ENCODE measurements at regions not wholly inside any gene's neighbourhood (a gene's known extent, or its start where the extent isn't known, plus 50 kb on each side); places are given as distances from the start of the nearest gene placed in this dataset.
"Not testable (repeated sequence)": the region's sequence is repeated elsewhere in the genome, so short reads cannot be mapped to it uniquely, and the experiment has no call there.

GRCh38 chr11:134498326-134499139 lies 86.5 kb upstream of the B3GAT1 start:
- ChIA-PET CTCF (no interaction called here), POLR2A (no interaction called here)
- DNase-seq (ENCODE audit: extremely low spot score): no peak
- no peak for TF ChIP-seq FOXM1 (IDR thresholded peaks at IDR 0.05; ENCODE audit: borderline replicate concordance)
- TF ChIP-seq BHLHE40 (IDR thresholded peaks at IDR 0.05; ENCODE audit: borderline replicate concordance): no peak
- TF ChIP-seq FOXA1 (IDR thresholded peaks at IDR 0.05): no peak
- TF ChIP-seq SP1 (IDR thresholded peaks at IDR 0.05): no peak
- no peak for TF ChIP-seq CTBP1 (IDR thresholded peaks at IDR 0.05; ENCODE audit: borderline replicate concordance)
- TF ChIP-seq TARDBP (IDR thresholded peaks at IDR 0.05): no peak
- TF ChIP-seq PKNOX1 (IDR thresholded peaks at IDR 0.05): no peak
- TF ChIP-seq NFRKB (IDR thresholded peaks at IDR 0.05): no peak
- TF ChIP-seq ZNF384 (IDR thresholded peaks at IDR 0.05): no peak
- no peak for TF ChIP-seq HDGF (IDR thresholded peaks at IDR 0.05; ENCODE audit: borderline replicate concordance)
- TF ChIP-seq L3MBTL2 (conservative IDR thresholded peaks at IDR 0.05): no peak
- TF ChIP-seq FOXK2 (IDR thresholded peaks at IDR 0.05): no peak
- TF ChIP-seq LEF1 (IDR thresholded peaks at IDR 0.05; ENCODE audit: borderline replicate concordance): no peak
- TF ChIP-seq SUZ12 (IDR thresholded peaks at IDR 0.05): no peak
- TF ChIP-seq ARNT (IDR thresholded peaks at IDR 0.05): no peak
- TF ChIP-seq ELF4 (IDR thresholded peaks at IDR 0.05): no peak

- DNase-seq (ENCODE audit: extremely low spot score): no peak
- ChIA-PET POLR2A (no interaction called here), CTCF (no interaction called here)
- TF ChIP-seq L3MBTL2 (conservative IDR thresholded peaks at IDR 0.05) (no peak), NFRKB (IDR thresholded peaks at IDR 0.05) (no peak)
These were observed 85.5 kb upstream of the B3GAT1 start for GRCh38 chr11:134497586-134497985.

- POLR2A ChIA-PET; CTCF ChIA-PET; DNase-seq (ENCODE audit: extremely low spot score): not testable (repeated sequence)
These were observed 84.0 kb upstream of the B3GAT1 start for GRCh38 chr11:134496058-134496457.

GRCh38 chr11:134494395-134494794 lies 82.4 kb upstream of the B3GAT1 start:
- CTCF ChIA-PET; DNase-seq (ENCODE audit: extremely low spot score); POLR2A ChIA-PET: not testable (repeated sequence)

- CTCF ChIA-PET; POLR2A ChIA-PET; DNase-seq (ENCODE audit: extremely low spot score): not testable (repeated sequence)
These were observed 80.4 kb upstream of the B3GAT1 start for GRCh38 chr11:134492411-134492810.

- no peak for TF ChIP-seq FOXA1 (IDR thresholded peaks at IDR 0.05)
- TF ChIP-seq HDGF (IDR thresholded peaks at IDR 0.05; ENCODE audit: borderline replicate concordance): no peak
- TF ChIP-seq ZNF384 (IDR thresholded peaks at IDR 0.05): no peak
- no peak for TF ChIP-seq PKNOX1 (IDR thresholded peaks at IDR 0.05)
- TF ChIP-seq LEF1 (IDR thresholded peaks at IDR 0.05; ENCODE audit: borderline replicate concordance): no peak
- no peak for TF ChIP-seq FOXM1 (IDR thresholded peaks at IDR 0.05; ENCODE audit: borderline replicate concordance)
- no peak for TF ChIP-seq CTBP1 (IDR thresholded peaks at IDR 0.05; ENCODE audit: borderline replicate concordance)
- no peak for TF ChIP-seq NFRKB (IDR thresholded peaks at IDR 0.05)
- no peak for DNase-seq (ENCODE audit: extremely low spot score)
- POLR2A ChIA-PET: no interaction called here
- CTCF ChIA-PET: no interaction called here
These were observed 77.7 kb upstream of the B3GAT1 start for GRCh38 chr11:134489728-134490127.

GRCh38 chr11:134488913-134489312 lies 76.9 kb upstream of the B3GAT1 start:
- DNase-seq (ENCODE audit: extremely low spot score): no peak
- CTCF ChIA-PET: no interaction called here
- TF ChIP-seq BHLHE40 (IDR thresholded peaks at IDR 0.05; ENCODE audit: borderline replicate concordance): no peak
- TF ChIP-seq FOXK2 (IDR thresholded peaks at IDR 0.05): no peak
- TF ChIP-seq TARDBP (IDR thresholded peaks at IDR 0.05): no peak
- no peak for TF ChIP-seq ZNF384 (IDR thresholded peaks at IDR 0.05)
- TF ChIP-seq ARNT (IDR thresholded peaks at IDR 0.05): no peak
- TF ChIP-seq NFRKB (IDR thresholded peaks at IDR 0.05): no peak
- TF ChIP-seq CTBP1 (IDR thresholded peaks at IDR 0.05; ENCODE audit: borderline replicate concordance): no peak
- TF ChIP-seq PKNOX1 (IDR thresholded peaks at IDR 0.05): no peak
- TF ChIP-seq SP1 (IDR thresholded peaks at IDR 0.05): no peak
- no peak for TF ChIP-seq SUZ12 (IDR thresholded peaks at IDR 0.05)
- TF ChIP-seq HDGF (IDR thresholded peaks at IDR 0.05; ENCODE audit: borderline replicate concordance): no peak
- no peak for TF ChIP-seq FOXA1 (IDR thresholded peaks at IDR 0.05)
- no peak for TF ChIP-seq ELF4 (IDR thresholded peaks at IDR 0.05)
- no peak for TF ChIP-seq FOXM1 (IDR thresholded peaks at IDR 0.05; ENCODE audit: borderline replicate concordance)
- POLR2A ChIA-PET: no interaction called here
